ENCODE measurements at regions not wholly inside any gene's neighbourhood (a gene's known extent, or its start where the extent isn't known, plus 50 kb on each side); places are given as distances from the start of the nearest gene placed in this dataset.
A peak's percentile ranks its signal among the peaks of the same experiment; 100 is the strongest.

GRCh38 chr14:104373055-104373854 lies 206.3 kb upstream of the C14orf180 start:
- no peak for ATAC-seq

- ATAC-seq, result no peak
Observed at GRCh38 chr14:104373855-104374717, 205.5 kb upstream of the C14orf180 start.

GRCh38 chr14:104374718-104375080 lies 204.9 kb upstream of the C14orf180 start:
- ATAC-seq, result no peak

- no peak for ATAC-seq
Observed at GRCh38 chr14:104375551-104376201, 203.9 kb upstream of the C14orf180 start.

GRCh38 chr14:104376202-104377140 lies 203.1 kb upstream of the C14orf180 start:
- no peak for ATAC-seq

- ATAC-seq, result peak; percentile 15
Observed at GRCh38 chr14:104377256-104377655, 202.3 kb upstream of the C14orf180 start.

- ATAC-seq, result no peak
Observed at GRCh38 chr14:104378698-104379113, 200.9 kb upstream of the C14orf180 start.

- no peak for ATAC-seq
Observed at GRCh38 chr14:104382361-104383087, 197.0 kb upstream of the C14orf180 start.

- ATAC-seq, result peak; percentile 12
Observed at GRCh38 chr14:104383088-104383995, 196.2 kb upstream of the C14orf180 start.

- no peak for ATAC-seq
Observed at GRCh38 chr14:104383996-104384775, 195.4 kb upstream of the C14orf180 start.

- no peak for ATAC-seq
Observed at GRCh38 chr14:104384776-104385071, 194.8 kb upstream of the C14orf180 start.

GRCh38 chr14:104385111-104385510 lies 194.5 kb upstream of the C14orf180 start:
- ATAC-seq, result no peak

GRCh38 chr14:104385531-104386101 lies 193.9 kb upstream of the C14orf180 start:
- no peak for ATAC-seq

- no peak for ATAC-seq
Observed at GRCh38 chr14:104386151-104386841, 193.3 kb upstream of the C14orf180 start.

GRCh38 chr14:104387022-104388010 lies 192.2 kb upstream of the C14orf180 start:
- ATAC-seq, result no peak

GRCh38 chr14:104388011-104388521 lies 191.5 kb upstream of the C14orf180 start:
- ATAC-seq, result no peak

Measured in esophagus mucosa (tissue), 1 donor.